ENCODE measurements at regions not wholly inside any gene's neighbourhood (a gene's known extent, or its start where the extent isn't known, plus 50 kb on each side); places are given as distances from the start of the nearest gene placed in this dataset.

DNA sequence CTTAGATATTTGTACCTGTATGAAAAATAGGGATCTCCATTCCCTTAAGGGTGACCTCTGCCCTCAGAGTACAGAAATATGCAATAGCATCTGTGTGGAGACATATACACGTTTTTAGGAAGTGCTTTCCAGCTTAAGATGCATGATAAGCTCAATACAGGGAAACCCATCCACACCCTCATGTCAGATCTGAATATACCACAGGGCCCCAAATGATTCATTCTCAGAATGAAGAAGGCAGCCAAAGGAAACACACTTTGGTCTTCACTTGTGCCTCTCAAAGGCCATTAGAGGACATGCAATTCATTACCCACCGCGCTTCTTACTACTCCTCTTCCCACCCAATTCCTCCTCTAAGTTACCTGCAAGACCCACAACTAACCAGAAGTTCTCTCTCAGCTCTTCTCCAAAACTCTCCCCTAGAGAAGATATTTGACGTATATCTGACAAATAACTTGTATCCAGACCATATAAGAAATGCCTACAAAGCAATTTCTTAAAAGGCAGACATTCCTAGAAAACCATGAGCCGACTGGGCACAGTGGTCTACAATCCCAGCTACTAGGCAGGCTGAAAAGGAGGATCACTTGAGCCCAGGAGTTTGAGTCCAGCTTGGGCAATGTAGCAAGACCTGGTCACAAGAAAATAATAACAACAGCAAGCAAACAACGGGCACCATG lies 103.0 kb downstream of the OAT start:
- TF ChIP-seq ZNF324 (tag by site-specific recombination; IDR thresholded peaks at IDR 0.05) (no peak), ZNF157 (tag by site-specific recombination; IDR thresholded peaks at IDR 0.05) (no peak), ZNF423 (tag by site-specific recombination; IDR thresholded peaks at IDR 0.05) (no peak), ZNF274 (IDR thresholded peaks at IDR 0.05; ENCODE audit: low read length) (no peak), ZNF274 (tag by site-specific recombination; IDR thresholded peaks at IDR 0.05; ENCODE audit: borderline replicate concordance) (no peak), ZNF146 (tag by site-specific recombination; IDR thresholded peaks at IDR 0.05) (no peak), ZNF175 (tag by site-specific recombination; IDR thresholded peaks at IDR 0.05) (no peak), ZBTB7A (tag by site-specific recombination; IDR thresholded peaks at IDR 0.05; ENCODE audit: low read depth) (no peak), ZBTB48 (tag by site-specific recombination; IDR thresholded peaks at IDR 0.05) (no peak), ZNF121 (tag by site-specific recombination; IDR thresholded peaks at IDR 0.05) (no peak)
- TF ChIP-seq, protein P1, sequence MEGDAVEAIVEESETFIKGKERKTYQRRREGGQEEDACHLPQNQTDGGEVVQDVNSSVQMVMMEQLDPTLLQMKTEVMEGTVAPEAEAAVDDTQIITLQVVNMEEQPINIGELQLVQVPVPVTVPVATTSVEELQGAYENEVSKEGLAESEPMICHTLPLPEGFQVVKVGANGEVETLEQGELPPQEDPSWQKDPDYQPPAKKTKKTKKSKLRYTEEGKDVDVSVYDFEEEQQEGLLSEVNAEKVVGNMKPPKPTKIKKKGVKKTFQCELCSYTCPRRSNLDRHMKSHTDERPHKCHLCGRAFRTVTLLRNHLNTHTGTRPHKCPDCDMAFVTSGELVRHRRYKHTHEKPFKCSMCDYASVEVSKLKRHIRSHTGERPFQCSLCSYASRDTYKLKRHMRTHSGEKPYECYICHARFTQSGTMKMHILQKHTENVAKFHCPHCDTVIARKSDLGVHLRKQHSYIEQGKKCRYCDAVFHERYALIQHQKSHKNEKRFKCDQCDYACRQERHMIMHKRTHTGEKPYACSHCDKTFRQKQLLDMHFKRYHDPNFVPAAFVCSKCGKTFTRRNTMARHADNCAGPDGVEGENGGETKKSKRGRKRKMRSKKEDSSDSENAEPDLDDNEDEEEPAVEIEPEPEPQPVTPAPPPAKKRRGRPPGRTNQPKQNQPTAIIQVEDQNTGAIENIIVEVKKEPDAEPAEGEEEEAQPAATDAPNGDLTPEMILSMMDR (tag by site-specific recombination; IDR thresholded peaks at IDR 0.05), result no peak
- TF ChIP-seq, protein P2, sequence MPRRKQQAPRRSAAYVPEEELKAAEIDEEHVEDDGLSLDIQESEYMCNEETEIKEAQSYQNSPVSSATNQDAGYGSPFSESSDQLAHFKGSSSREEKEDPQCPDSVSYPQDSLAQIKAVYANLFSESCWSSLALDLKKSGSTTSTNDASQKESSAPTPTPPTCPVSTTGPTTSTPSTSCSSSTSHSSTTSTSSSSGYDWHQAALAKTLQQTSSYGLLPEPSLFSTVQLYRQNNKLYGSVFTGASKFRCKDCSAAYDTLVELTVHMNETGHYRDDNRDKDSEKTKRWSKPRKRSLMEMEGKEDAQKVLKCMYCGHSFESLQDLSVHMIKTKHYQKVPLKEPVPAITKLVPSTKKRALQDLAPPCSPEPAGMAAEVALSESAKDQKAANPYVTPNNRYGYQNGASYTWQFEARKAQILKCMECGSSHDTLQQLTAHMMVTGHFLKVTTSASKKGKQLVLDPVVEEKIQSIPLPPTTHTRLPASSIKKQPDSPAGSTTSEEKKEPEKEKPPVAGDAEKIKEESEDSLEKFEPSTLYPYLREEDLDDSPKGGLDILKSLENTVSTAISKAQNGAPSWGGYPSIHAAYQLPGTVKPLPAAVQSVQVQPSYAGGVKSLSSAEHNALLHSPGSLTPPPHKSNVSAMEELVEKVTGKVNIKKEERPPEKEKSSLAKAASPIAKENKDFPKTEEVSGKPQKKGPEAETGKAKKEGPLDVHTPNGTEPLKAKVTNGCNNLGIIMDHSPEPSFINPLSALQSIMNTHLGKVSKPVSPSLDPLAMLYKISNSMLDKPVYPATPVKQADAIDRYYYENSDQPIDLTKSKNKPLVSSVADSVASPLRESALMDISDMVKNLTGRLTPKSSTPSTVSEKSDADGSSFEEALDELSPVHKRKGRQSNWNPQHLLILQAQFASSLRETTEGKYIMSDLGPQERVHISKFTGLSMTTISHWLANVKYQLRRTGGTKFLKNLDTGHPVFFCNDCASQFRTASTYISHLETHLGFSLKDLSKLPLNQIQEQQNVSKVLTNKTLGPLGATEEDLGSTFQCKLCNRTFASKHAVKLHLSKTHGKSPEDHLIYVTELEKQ (tag by site-specific recombination; IDR thresholded peaks at IDR 0.05; ENCODE audit: borderline replicate concordance), result no peak
- TF ChIP-seq, protein P3, sequence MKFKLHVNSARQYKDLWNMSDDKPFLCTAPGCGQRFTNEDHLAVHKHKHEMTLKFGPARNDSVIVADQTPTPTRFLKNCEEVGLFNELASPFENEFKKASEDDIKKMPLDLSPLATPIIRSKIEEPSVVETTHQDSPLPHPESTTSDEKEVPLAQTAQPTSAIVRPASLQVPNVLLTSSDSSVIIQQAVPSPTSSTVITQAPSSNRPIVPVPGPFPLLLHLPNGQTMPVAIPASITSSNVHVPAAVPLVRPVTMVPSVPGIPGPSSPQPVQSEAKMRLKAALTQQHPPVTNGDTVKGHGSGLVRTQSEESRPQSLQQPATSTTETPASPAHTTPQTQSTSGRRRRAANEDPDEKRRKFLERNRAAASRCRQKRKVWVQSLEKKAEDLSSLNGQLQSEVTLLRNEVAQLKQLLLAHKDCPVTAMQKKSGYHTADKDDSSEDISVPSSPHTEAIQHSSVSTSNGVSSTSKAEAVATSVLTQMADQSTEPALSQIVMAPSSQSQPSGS (tag by site-specific recombination; IDR thresholded peaks at IDR 0.05; ENCODE audit: low read depth), result no peak
- TF ChIP-seq, protein P4, sequence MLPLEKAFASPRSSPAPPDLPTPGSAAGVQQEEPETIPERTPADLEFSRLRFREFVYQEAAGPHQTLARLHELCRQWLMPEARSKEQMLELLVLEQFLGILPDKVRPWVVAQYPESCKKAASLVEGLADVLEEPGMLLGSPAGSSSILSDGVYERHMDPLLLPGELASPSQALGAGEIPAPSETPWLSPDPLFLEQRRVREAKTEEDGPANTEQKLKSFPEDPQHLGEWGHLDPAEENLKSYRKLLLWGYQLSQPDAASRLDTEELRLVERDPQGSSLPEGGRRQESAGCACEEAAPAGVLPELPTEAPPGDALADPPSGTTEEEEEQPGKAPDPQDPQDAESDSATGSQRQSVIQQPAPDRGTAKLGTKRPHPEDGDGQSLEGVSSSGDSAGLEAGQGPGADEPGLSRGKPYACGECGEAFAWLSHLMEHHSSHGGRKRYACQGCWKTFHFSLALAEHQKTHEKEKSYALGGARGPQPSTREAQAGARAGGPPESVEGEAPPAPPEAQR (tag by site-specific recombination; IDR thresholded peaks at IDR 0.05), result no peak

Measured in HEK293 (cell line).